K562 (cell line): ENCODE measurements at regions not wholly inside any gene's neighbourhood (a gene's known extent, or its start where the extent isn't known, plus 50 kb on each side); places are given as distances from the start of the nearest gene placed in this dataset.

Experiments
- ARID3A ChIP-seq: IDR thresholded peaks from 2 replicates; pipeline ENCODE4 v1.6.1; 2012; ENCODE audit warnings: low read depth, low read length, improper control_type of control experiment, borderline replicate concordance
- ATF4 ChIP-seq: fragments of 450-650 bp; formaldehyde crosslinking; IDR thresholded peaks from 2 replicates; pipeline ENCODE4 v1.4.0; 2022; ENCODE audit warnings: mild to moderate bottlenecking, moderate library complexity
- BRCA1 ChIP-seq, 2 experiments: fragments of 450-650 bp in 1 of 2; sonication (generic) in 1 of 2; formaldehyde crosslinking in 1 of 2; IDR thresholded peaks; 2 replicates each; pipeline versions ENCODE4 v1.5.0 to v1.6.1; 2017 to 2020; ENCODE audit warnings: mild to moderate bottlenecking in 1 of 2, missing genetic modification reagents in 1 of 2
- CBFA2T2 ChIP-seq: fragments of 450-650 bp; conservative IDR thresholded peaks from 2 replicates; pipeline ENCODE4 v1.6.1; 2017; ENCODE audit warnings: mild to moderate bottlenecking
- CREBBP ChIP-seq: IDR thresholded peaks from one replicate; pipeline ENCODE4 v1.6.1; 2012; ENCODE audit warnings: low read depth, mild to moderate bottlenecking, control low read depth, inconsistent platforms, low read length
- E2F4 ChIP-seq: sonication (generic); formaldehyde crosslinking; IDR thresholded peaks from 2 replicates; pipeline ENCODE4 v1.8.0; 2022; ENCODE audit warnings: mild to moderate bottlenecking, low read depth, missing genetic modification reagents
- ERF ChIP-seq: fragments of 450-650 bp; formaldehyde crosslinking; IDR thresholded peaks from 2 replicates; pipeline ENCODE4 v1.4.0; 2020; ENCODE audit warnings: mild to moderate bottlenecking, mixed read lengths
- EWSR1 ChIP-seq: fragments of 450-650 bp; IDR thresholded peaks from 2 replicates; pipeline ENCODE4 v1.6.1; 2018; ENCODE audit warnings: borderline replicate concordance, mild to moderate bottlenecking, low read depth, moderate library complexity; ENCODE audit not compliant: partially characterized antibody
- FOXJ3 ChIP-seq: sonication (generic); formaldehyde crosslinking; IDR thresholded peaks from 2 replicates; pipeline ENCODE4 v1.4.0; 2020; ENCODE audit warnings: mild to moderate bottlenecking, missing genetic modification reagents
- HMG20B ChIP-seq: fragments of 250-450 bp; sonication (Bioruptor Pico); IDR thresholded peaks from 2 replicates; pipeline ENCODE4 v1.5.0; 2021; ENCODE audit warnings: mild to moderate bottlenecking
- KDM4B ChIP-seq, 2 experiments: fragments of 450-650 bp in 1 of 2; sonication (generic) in 1 of 2; IDR thresholded peaks; 2 replicates each; pipeline ENCODE4 v1.6.1; 2016 to 2017; ENCODE audit warnings: borderline replicate concordance in 2 of 2, antibody characterized with exemption in 1 of 2, low read depth in 1 of 2, mild to moderate bottlenecking in 1 of 2
- KLF10 ChIP-seq: fragments of 250-450 bp; sonication (Bioruptor Pico); IDR thresholded peaks from 2 replicates; pipeline ENCODE4 v1.6.1; 2021; ENCODE audit warnings: matching md5 sums
- MCM7 ChIP-seq, 2 experiments: fragments of 450-650 bp; IDR thresholded peaks; 2 replicates each; pipeline ENCODE4 v1.6.1; 2016 to 2018
- MYNN ChIP-seq, 2 experiments: sonication (generic); formaldehyde crosslinking in 1 of 2; IDR thresholded peaks; 2 replicates each; pipeline versions ENCODE4 v1.5.0 to v1.6.1; 2016 to 2020; ENCODE audit warnings: antibody characterized with exemption in 1 of 2, missing genetic modification reagents in 1 of 2
- PRMT5 ChIP-seq: sonication (generic); formaldehyde crosslinking; IDR thresholded peaks from 2 replicates; pipeline ENCODE4 v1.5.0; 2020; ENCODE audit warnings: missing genetic modification reagents
- RBM22 ChIP-seq: fragments of 200-400 bp; formaldehyde crosslinking; IDR thresholded peaks from 2 replicates; pipeline ENCODE4 v1.6.1; 2018; ENCODE audit warnings: low read length, low read depth; ENCODE audit not compliant: poor library complexity, severe bottlenecking
- SMAD3 ChIP-seq: fragments of 450-650 bp; formaldehyde crosslinking; conservative IDR thresholded peaks from 2 replicates; pipeline ENCODE4 v1.4.0; 2020; ENCODE audit warnings: mild to moderate bottlenecking
- SRSF7 ChIP-seq: fragments of 200-400 bp; formaldehyde crosslinking; optimal IDR thresholded peaks from 2 replicates; pipeline ENCODE3; 2017; ENCODE audit warnings: mild to moderate bottlenecking, low read depth, low read length
- TOE1 ChIP-seq, 2 experiments: fragments of 450-650 bp in 1 of 2; sonication (generic) in 1 of 2; formaldehyde crosslinking in 1 of 2; IDR thresholded peaks; 2 replicates each; pipeline versions ENCODE4 v1.7.1 to v1.8.0; 2016 to 2022; ENCODE audit warnings: borderline replicate concordance in 2 of 2, mild to moderate bottlenecking in 2 of 2, antibody characterized with exemption in 1 of 2, inconsistent platforms in 1 of 2, low read depth in 1 of 2, missing genetic modification reagents in 1 of 2, moderate library complexity in 1 of 2
- ZNF512 ChIP-seq: IDR thresholded peaks from 2 replicates; pipeline ENCODE4 v1.6.1; 2016; ENCODE audit warnings: missing genetic modification characterization, missing compliant biosample characterization
- ZNF589 ChIP-seq: fragments of 200-800 bp; sonication (Bioruptor generic); IDR thresholded peaks from 2 replicates; pipeline ENCODE4 v1.6.1; 2016; ENCODE audit warnings: low read depth, missing genetic modification characterization, missing compliant biosample characterization
- ZNF668 ChIP-seq: fragments of 250-450 bp; sonication (Bioruptor Pico); IDR thresholded peaks from 2 replicates; pipeline ENCODE4 v1.8.0; 2022; ENCODE audit warnings: mild to moderate bottlenecking, inconsistent platforms

- TF ChIP-seq ATF4 (CRISPR knock-in tag) (no peak), ZNF668 (CRISPR knock-in tag) (no peak), MYNN (IDR thresholded peaks at IDR 0.05) (no peak), MYNN (CRISPR knock-in tag; IDR thresholded peaks at IDR 0.05) (no peak), ERF (CRISPR knock-in tag) (no peak), HMG20B (CRISPR knock-in tag) (no peak), ARID3A (peak; percentile 96; the same call in 1 of the 2 replicates), ZNF589 (CRISPR knock-in tag) (0 out of 2 replicates have a peak, but pooled peaks have one; percentile 46), PRMT5 (no peak), CBFA2T2 (peak; percentile 91), KDM4B (IDR thresholded peaks at IDR 0.05; ENCODE audit: borderline replicate concordance in 2 of 2, low read depth in 1 of 2) (no peak), MCM7 (IDR thresholded peaks at IDR 0.05) (no peak), TOE1 (IDR thresholded peaks at IDR 0.05; ENCODE audit: borderline replicate concordance) (no peak), TOE1 (CRISPR knock-in tag; IDR thresholded peaks at IDR 0.05; ENCODE audit: borderline replicate concordance, low read depth) (no peak), FOXJ3 (CRISPR knock-in tag) (no peak), SRSF7 (no peak), KLF10 (CRISPR knock-in tag) (no peak), RBM22 (no peak), CREBBP (no peak), ZNF512 (no peak), EWSR1 (no peak), SMAD3 (CRISPR knock-in tag) (no peak), BRCA1 (IDR thresholded peaks at IDR 0.05) (no peak), BRCA1 (CRISPR knock-in tag; IDR thresholded peaks at IDR 0.05) (no peak), E2F4 (CRISPR knock-in tag) (no peak)
Measured at GRCh38 chr2:195486987-195487644, 169.9 kb upstream of the SLC39A10 start (continued).
